EH (cell line): ENCODE measurements at regions not wholly inside any gene's neighbourhood (a gene's known extent, or its start where the extent isn't known, plus 50 kb on each side); places are given as distances from the start of the nearest gene placed in this dataset.

Source experiments
- DNase-seq: peaks from one replicate; pipeline ENCODE4 v3.0.0-alpha.2; 2015; ENCODE audit warnings: low read depth

GRCh38 chr15:97171556-97171955, 788.9 kb upstream of the ARRDC4 start:
- no peak for DNase-seq

GRCh38 chr15:97174886-97175540, 785.5 kb upstream of the ARRDC4 start:
- DNase-seq: no peak

- no peak for DNase-seq
These were observed 783.3 kb upstream of the ARRDC4 start for GRCh38 chr15:97177151-97177577.

GRCh38 chr15:97182581-97182980, 777.9 kb upstream of the ARRDC4 start:
- DNase-seq: no peak

GRCh38 chr15:97189162-97189780, 771.2 kb upstream of the ARRDC4 start:
- DNase-seq: no peak

GRCh38 chr15:97194750-97195149, 765.8 kb upstream of the ARRDC4 start:
- DNase-seq: no peak

GRCh38 chr15:97196048-97197014, 764.2 kb upstream of the ARRDC4 start:
- no peak for DNase-seq

- DNase-seq: no peak
These were observed 761.0 kb upstream of the ARRDC4 start for GRCh38 chr15:97199393-97200051.

GRCh38 chr15:97200161-97200560, 760.3 kb upstream of the ARRDC4 start:
- DNase-seq: no peak

GRCh38 chr15:97210277-97210676, 750.2 kb upstream of the ARRDC4 start:
- DNase-seq: no peak

GRCh38 chr15:97215629-97216028, 744.9 kb upstream of the ARRDC4 start:
- DNase-seq: no peak

GRCh38 chr15:97224191-97224641, 736.3 kb upstream of the ARRDC4 start:
- no peak for DNase-seq

- peak; percentile 58 for DNase-seq
These were observed 725.5 kb upstream of the ARRDC4 start for GRCh38 chr15:97234851-97235610.

GRCh38 chr15:97235611-97235985, 724.9 kb upstream of the ARRDC4 start:
- DNase-seq: no peak

GRCh38 chr15:97236140-97236539, 724.4 kb upstream of the ARRDC4 start:
- DNase-seq: no peak

GRCh38 chr15:97237160-97237559, 723.3 kb upstream of the ARRDC4 start:
- no peak for DNase-seq

- DNase-seq: no peak
These were observed 712.1 kb upstream of the ARRDC4 start for GRCh38 chr15:97248376-97248775.

- no peak for DNase-seq
These were observed 700.6 kb upstream of the ARRDC4 start for GRCh38 chr15:97259943-97260342.

- DNase-seq: no peak
These were observed 659.3 kb upstream of the ARRDC4 start for GRCh38 chr15:97301166-97301565.

- no peak for DNase-seq
These were observed 644.1 kb upstream of the ARRDC4 start for GRCh38 chr15:97316362-97316761.

GRCh38 chr15:97317163-97317562, 643.3 kb upstream of the ARRDC4 start:
- no peak for DNase-seq
